Panc1 (cell line): ENCODE measurements at regions not wholly inside any gene's neighbourhood (a gene's known extent, or its start where the extent isn't known, plus 50 kb on each side); places are given as distances from the start of the nearest gene placed in this dataset.

Experiments used
- POLR2AphosphoS5 ChIP-seq: IDR thresholded peaks from 2 replicates; pipeline ENCODE4 v1.6.1; 2012; ENCODE audit warnings: mild to moderate bottlenecking, low read depth, low read length, moderate library complexity
- SIN3A ChIP-seq: IDR thresholded peaks from 2 replicates; pipeline ENCODE4 v1.6.1; 2012; ENCODE audit warnings: low read depth, mild to moderate bottlenecking, low read length, moderate library complexity, borderline replicate concordance; ENCODE audit not compliant: insufficient read depth

- TF ChIP-seq POLR2AphosphoS5 = no peak
- no peak for TF ChIP-seq SIN3A
Observed at GRCh38 chr22:26927821-26928220, 270.4 kb downstream of the MIAT start.
